Esophagus muscularis mucosa (tissue), 3 donors: ENCODE measurements at regions not wholly inside any gene's neighbourhood (a gene's known extent, or its start where the extent isn't known, plus 50 kb on each side); places are given as distances from the start of the nearest gene placed in this dataset.

Experiments
- EP300 ChIP-seq: sonication (generic); formaldehyde crosslinking; IDR thresholded peaks from one replicate; pipeline ENCODE4 v1.6.1; 2017; ENCODE audit warnings: antibody characterized with exemption
- TF ChIP-seq, protein P1 (sequence below), 3 experiments: fragments of 200-600 bp in 2 of 3; fragments of 450-650 bp in 1 of 3; sonication (generic) in 2 of 3; IDR thresholded peaks; one replicate each; pipeline ENCODE4 v1.5.1; 2017 to 2019; ENCODE audit warnings: antibody characterized with exemption in 3 of 3, mild to moderate bottlenecking in 2 of 3, moderate library complexity in 1 of 3

DNA sequence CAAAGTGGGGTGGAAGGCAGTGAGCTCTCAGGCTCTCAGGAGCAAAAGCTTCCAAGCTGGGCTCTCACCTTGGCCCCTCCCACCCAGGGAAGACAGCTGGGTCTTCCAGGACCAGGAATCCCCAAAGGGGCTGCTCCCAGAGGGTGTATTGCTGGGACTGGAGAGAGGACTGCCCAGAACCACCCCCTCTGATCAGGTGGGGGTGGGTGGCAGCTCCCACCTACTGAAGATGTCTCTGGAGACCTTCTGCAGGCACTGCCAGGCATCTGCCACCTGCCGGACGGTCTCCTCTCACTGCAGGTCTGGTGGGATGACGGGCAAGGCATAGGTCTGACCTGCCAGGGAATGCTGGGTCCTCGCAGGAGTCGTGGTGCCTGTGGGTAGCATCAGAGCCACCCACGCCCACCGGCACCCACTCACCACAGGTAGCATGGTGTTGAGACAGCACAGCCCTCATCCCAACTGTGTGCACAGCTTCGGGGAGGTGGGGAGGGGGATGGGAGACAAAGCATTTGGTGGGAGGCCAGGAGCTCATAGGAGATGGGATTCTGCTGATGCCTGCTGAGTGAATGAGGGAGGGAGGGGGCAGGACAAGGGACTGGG, 103.2 kb downstream of the SINHCAF start:
- TF ChIP-seq, protein P1, sequence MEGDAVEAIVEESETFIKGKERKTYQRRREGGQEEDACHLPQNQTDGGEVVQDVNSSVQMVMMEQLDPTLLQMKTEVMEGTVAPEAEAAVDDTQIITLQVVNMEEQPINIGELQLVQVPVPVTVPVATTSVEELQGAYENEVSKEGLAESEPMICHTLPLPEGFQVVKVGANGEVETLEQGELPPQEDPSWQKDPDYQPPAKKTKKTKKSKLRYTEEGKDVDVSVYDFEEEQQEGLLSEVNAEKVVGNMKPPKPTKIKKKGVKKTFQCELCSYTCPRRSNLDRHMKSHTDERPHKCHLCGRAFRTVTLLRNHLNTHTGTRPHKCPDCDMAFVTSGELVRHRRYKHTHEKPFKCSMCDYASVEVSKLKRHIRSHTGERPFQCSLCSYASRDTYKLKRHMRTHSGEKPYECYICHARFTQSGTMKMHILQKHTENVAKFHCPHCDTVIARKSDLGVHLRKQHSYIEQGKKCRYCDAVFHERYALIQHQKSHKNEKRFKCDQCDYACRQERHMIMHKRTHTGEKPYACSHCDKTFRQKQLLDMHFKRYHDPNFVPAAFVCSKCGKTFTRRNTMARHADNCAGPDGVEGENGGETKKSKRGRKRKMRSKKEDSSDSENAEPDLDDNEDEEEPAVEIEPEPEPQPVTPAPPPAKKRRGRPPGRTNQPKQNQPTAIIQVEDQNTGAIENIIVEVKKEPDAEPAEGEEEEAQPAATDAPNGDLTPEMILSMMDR (IDR thresholded peaks at IDR 0.05): no peak
- no peak for TF ChIP-seq EP300
